Activated T-helper 1 cell treated with anti-CD3 and anti-CD28 coated beads, Interleukin-12 subunit alpha, Interleukin-12 subunit beta, Interleukin-2, Interleukin-4 antibody, amounts not matched to agents 30 ng/mL and 10 ng/mL and 1 ng/mL, durations not matched to agents 14 hours and 24 hours and 36 hours (primary cell): ENCODE measurements at regions not wholly inside any gene's neighbourhood (a gene's known extent, or its start where the extent isn't known, plus 50 kb on each side); places are given as distances from the start of the nearest gene placed in this dataset.

Experiments used
- DNase-seq: peaks from one replicate; pipeline ENCODE4 v3.0.0; 2021; ENCODE audit warnings: low spot score
- H3K27ac Mint-ChIP-seq: one replicate; pipeline ENCODE4 v1.8.0; 2021; ENCODE audit warnings: mild to moderate bottlenecking, mixed read lengths
- H3K27me3 Mint-ChIP-seq: one replicate; pipeline ENCODE4 v1.8.0; 2022; ENCODE audit warnings: mild to moderate bottlenecking, moderate library complexity, mixed read lengths; ENCODE audit not compliant: insufficient read depth
- H3K36me3 Mint-ChIP-seq: one replicate; pipeline ENCODE4 v1.8.0; 2021; ENCODE audit warnings: low read depth, mixed read lengths
- H3K4me1 Mint-ChIP-seq: one replicate; pipeline ENCODE4 v1.8.0; 2021; ENCODE audit warnings: low read depth, mixed read lengths
- H3K4me3 Mint-ChIP-seq: one replicate; pipeline ENCODE4 v1.8.0; 2021; ENCODE audit warnings: mild to moderate bottlenecking, moderate library complexity, mixed read lengths
- H3K9me3 Mint-ChIP-seq: one replicate; pipeline ENCODE4 v1.8.0; 2021; ENCODE audit warnings: mixed read lengths
- intact Hi-C: fragments of 100-400 bp; cut with micrococcal nuclease; formaldehyde crosslinking; loops from one replicate; pipeline ENCODE4 v1.15.1; 2024

DNA sequence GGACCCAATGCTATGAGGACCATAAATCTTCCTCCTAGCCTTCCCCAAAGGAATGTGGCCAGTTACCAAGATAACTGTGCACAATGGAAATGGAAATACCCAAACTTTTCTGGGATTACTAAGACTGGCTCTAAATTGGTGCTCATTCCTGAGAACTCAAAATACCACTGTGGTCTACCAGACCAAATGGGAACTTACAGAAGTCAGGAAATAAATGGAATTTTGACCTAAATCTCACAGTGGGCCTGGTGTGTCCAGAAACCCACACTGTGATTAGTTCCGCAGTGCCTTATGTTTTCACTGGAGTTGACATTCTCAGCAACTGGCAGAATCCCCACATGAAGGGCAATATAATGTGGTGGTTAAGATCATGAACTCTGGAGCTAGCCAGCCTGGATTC, 99.4 kb upstream of the ZC3H12C start:
- no peaks in the 10 kb centered on the region for H3K9me3 Mint-ChIP-seq
- intact Hi-C loops, result no loop called here
- H3K4me3 Mint-ChIP-seq, result no peak overlapping the region
- peaks cover 7% of the 10 kb centered on the region for H3K27me3 Mint-ChIP-seq
- DNase-seq, result no peak
- no peak overlapping the region for H3K27ac Mint-ChIP-seq
- no peaks in the 10 kb centered on the region for H3K36me3 Mint-ChIP-seq
- H3K4me1 Mint-ChIP-seq, result no peaks in the 10 kb centered on the region

DNA sequence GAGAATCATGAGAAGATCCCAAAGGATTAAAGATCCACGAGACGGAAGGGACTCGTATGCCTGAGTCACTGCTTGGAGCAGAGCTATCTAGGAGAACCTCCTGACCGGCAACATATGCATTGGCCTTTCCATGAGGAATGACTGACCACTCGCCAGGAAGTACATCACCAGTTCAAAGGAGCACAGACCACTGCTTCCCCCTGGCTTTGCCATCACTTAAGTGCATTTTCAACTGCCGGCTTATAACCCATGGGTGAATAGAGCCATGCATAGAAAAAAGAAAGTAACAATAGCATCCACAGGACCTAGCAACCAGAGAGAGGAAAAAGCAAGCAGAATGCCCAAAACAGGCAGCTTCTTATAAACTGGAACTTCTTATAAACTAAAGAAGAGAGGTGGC, 98.3 kb upstream of the ZC3H12C start:
- Mint-ChIP-seq H3K36me3 (no peaks in the 10 kb centered on the region), H3K27me3 (peaks cover 7% of the 10 kb centered on the region), H3K4me1 (no peaks in the 10 kb centered on the region), H3K9me3 (no peaks in the 10 kb centered on the region), H3K4me3 (no peak overlapping the region), H3K27ac (no peak overlapping the region)
- no peak for DNase-seq
- intact Hi-C loops, result no loop called here

DNA sequence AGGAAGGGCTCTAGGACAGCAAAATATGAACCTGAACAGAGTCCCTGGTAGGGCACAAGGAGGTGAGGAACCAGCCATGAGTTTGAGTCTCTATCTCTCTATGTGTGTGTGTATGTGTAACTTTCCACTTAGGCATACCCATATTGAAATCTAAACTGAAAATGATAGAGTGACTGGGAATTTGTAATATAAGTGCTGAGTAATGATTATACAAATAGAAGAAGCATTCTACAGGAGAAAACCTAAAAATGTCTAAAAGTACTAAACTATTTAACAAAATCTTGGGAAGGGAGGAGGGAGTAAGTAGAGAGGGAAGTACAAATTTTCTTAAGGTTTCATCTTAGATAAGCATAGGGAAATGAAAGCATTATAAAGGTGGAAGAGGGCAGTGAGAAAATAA, 97.1 kb upstream of the ZC3H12C start:
- intact Hi-C loops, result no loop called here
- Mint-ChIP-seq H3K4me3 (no peak overlapping the region), H3K36me3 (no peaks in the 10 kb centered on the region), H3K27ac (no peak overlapping the region), H3K4me1 (no peaks in the 10 kb centered on the region), H3K9me3 (no peaks in the 10 kb centered on the region), H3K27me3 (peaks cover 9% of the 10 kb centered on the region)
- DNase-seq, result no peak

DNA sequence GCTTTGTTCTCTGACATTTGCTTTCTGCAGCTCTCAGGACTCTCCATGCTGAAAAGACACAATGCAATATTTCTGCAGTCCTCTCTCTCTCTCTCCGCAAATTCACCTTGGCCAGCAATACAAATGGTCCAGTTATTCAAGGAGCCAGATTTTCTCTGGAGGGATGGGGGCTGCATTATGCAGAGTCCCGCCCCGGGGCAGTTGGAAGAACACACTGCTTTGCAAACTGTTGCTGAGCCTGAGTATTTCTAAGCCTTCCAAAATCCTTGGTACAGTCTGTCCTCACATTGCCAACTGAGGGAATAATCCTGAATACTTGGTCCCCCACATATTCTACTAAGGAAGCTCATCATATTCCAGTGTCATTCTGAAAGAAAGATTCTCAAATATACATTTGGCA, 94.3 kb upstream of the ZC3H12C start:
- H3K27ac Mint-ChIP-seq, result no peak overlapping the region
- H3K27me3 Mint-ChIP-seq, result peaks cover 6% of the 10 kb centered on the region
- DNase-seq, result no peak
- no peaks in the 10 kb centered on the region for H3K36me3 Mint-ChIP-seq
- intact Hi-C loops, result no loop called here
- no peaks in the 10 kb centered on the region for H3K9me3 Mint-ChIP-seq
- H3K4me1 Mint-ChIP-seq, result no peaks in the 10 kb centered on the region
- no peak overlapping the region for H3K4me3 Mint-ChIP-seq

DNA sequence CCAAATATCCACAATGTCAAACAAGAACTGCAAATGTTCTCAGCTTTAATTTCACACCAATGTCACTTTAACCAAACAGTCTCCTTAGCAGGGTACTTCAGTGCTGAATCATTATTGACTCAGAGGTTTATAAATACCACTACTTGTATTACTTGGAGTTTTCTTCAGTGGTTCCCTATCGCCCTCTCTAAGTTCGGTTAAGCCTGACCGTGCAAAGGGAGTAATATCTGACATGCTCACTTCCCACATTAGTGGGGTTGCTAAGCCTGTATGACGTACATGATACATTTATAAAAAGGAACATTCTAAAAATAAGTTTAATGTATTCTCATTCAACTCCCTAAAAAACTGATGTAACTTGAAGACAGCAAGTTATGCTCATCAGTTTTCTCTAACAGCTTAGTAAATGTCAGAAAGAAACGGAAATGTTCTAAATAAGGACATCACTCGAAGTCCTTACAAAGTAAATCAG, 93.1 kb upstream of the ZC3H12C start:
- no peaks in the 10 kb centered on the region for H3K9me3 Mint-ChIP-seq
- intact Hi-C loops, result loop anchor here (5.0 kb wide), 1 partner anchor 53 kb away; no protein-coding TSS in a partner anchor
- no peak overlapping the region for H3K27ac Mint-ChIP-seq
- H3K4me1 Mint-ChIP-seq, result no peaks in the 10 kb centered on the region
- no peaks in the 10 kb centered on the region for H3K36me3 Mint-ChIP-seq
- no peak for DNase-seq
- no peak overlapping the region for H3K4me3 Mint-ChIP-seq
- H3K27me3 Mint-ChIP-seq, result peaks cover 6% of the 10 kb centered on the region

DNA sequence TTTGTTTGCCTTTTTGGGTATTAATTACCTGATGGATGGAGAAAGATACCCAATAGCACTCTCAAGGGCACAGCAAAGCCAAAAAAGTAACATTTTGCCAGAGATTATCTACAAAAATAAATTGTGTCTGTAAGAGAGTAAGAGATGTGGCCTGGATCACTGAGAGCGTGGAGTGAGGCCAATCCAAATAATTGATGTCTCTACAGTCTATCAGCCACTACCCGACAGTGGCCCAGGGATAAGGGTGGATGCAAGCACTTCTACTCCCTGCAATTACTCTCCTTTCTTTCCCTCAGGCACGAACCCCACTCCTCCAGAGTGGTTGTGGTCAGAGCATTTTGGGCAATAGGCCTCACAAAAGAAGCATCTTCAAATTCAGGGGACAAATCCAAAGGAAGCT, 92.3 kb upstream of the ZC3H12C start:
- Mint-ChIP-seq H3K4me3 (no peak overlapping the region), H3K9me3 (no peaks in the 10 kb centered on the region), H3K4me1 (no peaks in the 10 kb centered on the region), H3K27me3 (peaks cover 6% of the 10 kb centered on the region), H3K27ac (no peak overlapping the region), H3K36me3 (no peaks in the 10 kb centered on the region)
- no peak for DNase-seq
- intact Hi-C loops, result loop anchor here (5.0 kb wide), 1 partner anchor 54 kb away; no protein-coding TSS in a partner anchor

DNA sequence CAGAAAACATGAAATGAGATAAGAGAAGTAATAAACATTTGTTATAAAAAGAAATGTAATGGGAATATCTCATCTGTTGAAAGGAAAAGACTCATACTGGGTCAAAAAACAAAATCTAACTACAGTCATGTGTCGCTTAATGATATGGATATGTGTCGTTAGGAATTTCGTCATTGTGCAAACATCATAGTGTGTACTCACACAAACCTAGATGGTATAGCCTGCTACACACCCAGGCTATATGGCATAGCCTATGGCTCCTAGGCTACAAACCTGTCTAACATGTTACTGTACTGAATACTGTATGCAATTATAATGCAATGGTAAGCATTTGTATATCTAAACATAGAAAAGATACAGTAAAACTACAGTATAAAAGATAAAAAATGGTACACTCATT, 89.8 kb upstream of the ZC3H12C start:
- no peak for DNase-seq
- peaks cover 6% of the 10 kb centered on the region for H3K27me3 Mint-ChIP-seq
- intact Hi-C loops, result loop anchor here (5.0 kb wide), 1 partner anchor 56 kb away; no protein-coding TSS in a partner anchor
- no peak overlapping the region for H3K4me3 Mint-ChIP-seq
- H3K9me3 Mint-ChIP-seq, result no peaks in the 10 kb centered on the region
- H3K27ac Mint-ChIP-seq, result no peak overlapping the region
- H3K4me1 Mint-ChIP-seq, result no peaks in the 10 kb centered on the region
- no peaks in the 10 kb centered on the region for H3K36me3 Mint-ChIP-seq

DNA sequence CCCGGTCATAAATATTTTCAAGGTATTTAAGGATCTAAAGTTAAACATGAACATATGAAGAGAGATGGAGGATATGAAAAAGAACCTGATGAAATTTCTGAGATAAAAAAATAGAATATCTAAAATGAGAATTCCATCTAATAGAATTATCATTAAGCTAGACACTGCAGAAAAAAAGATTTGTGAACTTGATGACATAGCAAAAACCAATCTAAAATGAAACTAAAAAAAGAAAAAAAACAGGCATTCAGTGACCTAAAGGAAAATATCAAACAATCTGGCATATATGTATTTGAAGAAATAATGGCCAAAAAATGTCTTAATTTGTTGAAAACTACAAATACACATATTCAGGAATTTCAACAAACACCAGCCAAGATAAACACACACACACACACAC, 81.6 kb upstream of the ZC3H12C start:
- intact Hi-C loops, result no loop called here
- DNase-seq, result no peak
- Mint-ChIP-seq H3K4me3 (no peak overlapping the region), H3K27ac (no peak overlapping the region), H3K4me1 (no peaks in the 10 kb centered on the region), H3K27me3 (peaks cover 6% of the 10 kb centered on the region), H3K36me3 (no peaks in the 10 kb centered on the region), H3K9me3 (no peaks in the 10 kb centered on the region)

DNA sequence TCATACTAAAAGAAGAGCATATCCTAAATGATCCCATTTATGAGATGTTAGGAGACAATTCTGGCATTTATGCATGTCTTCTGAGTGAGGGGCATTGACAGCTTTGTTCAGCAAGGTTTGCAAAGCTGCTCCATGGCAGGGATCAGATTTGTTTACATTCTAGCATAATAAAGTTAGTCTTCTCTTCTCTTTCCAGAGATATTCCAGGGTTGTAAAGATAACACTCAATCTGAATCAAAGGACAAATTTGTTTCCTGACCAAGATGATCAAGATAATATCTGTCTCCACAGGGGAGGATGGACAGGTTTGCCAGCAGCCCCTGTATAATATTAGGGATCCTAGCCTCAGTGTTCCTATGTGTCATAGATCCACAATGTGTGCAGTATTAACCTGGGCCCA, 77.5 kb upstream of the ZC3H12C start:
- no peaks in the 10 kb centered on the region for H3K36me3 Mint-ChIP-seq
- H3K4me1 Mint-ChIP-seq, result no peaks in the 10 kb centered on the region
- peaks cover 2% of the 10 kb centered on the region for H3K27me3 Mint-ChIP-seq
- no peak for DNase-seq
- H3K4me3 Mint-ChIP-seq, result no peak overlapping the region
- no peak overlapping the region for H3K27ac Mint-ChIP-seq
- H3K9me3 Mint-ChIP-seq, result no peaks in the 10 kb centered on the region
- intact Hi-C loops, result no loop called here

DNA sequence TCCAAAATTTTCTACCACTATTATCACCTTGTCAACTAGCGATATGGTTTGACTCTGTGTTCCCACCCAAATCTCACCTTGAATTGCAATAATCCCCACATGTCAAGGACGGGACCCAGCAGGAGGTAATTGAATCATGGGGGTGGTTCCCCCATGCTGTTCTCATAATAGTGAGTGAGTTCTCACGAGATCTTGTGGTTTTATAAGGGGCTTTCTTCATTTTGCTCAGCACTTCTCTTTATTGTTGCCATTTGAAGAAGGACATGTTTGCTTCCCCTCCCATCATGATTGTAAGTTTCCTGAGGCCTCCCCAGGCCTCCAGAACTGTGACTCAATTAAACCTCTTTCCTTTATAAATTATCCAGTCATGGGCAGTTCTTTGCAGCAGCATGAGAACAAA, 73.5 kb upstream of the ZC3H12C start:
- peaks cover 4% of the 10 kb centered on the region for H3K9me3 Mint-ChIP-seq
- H3K36me3 Mint-ChIP-seq, result no peaks in the 10 kb centered on the region
- DNase-seq, result no peak
- H3K4me3 Mint-ChIP-seq, result no peak overlapping the region
- intact Hi-C loops, result no loop called here
- peaks cover 5% of the 10 kb centered on the region for H3K4me1 Mint-ChIP-seq
- no peaks in the 10 kb centered on the region for H3K27me3 Mint-ChIP-seq
- H3K27ac Mint-ChIP-seq, result no peak overlapping the region

DNA sequence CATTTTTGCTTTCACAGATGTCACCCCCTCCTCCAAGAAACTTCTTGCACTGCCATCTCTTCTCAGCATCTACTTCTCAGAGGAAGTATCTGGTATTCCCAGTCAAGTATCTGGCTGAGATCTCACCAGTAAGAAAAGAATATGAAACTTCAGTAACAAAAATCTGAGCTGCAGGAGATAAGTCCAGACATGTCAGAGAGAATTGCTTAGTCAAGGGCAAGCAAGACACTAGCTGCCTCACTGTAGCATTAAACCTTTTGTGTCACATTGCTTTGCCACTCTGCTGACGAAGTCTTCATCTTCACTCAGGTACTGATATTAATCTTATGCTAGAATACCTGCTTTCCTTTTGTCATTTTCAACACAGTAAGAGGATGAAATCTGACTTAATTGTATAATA, 70.6 kb upstream of the ZC3H12C start:
- Mint-ChIP-seq H3K9me3 (peaks cover 4% of the 10 kb centered on the region), H3K27ac (no peak overlapping the region), H3K4me3 (no peak overlapping the region), H3K4me1 (peaks cover 5% of the 10 kb centered on the region), H3K36me3 (no peaks in the 10 kb centered on the region), H3K27me3 (no peaks in the 10 kb centered on the region)
- no peak for DNase-seq
- intact Hi-C loops, result no loop called here

DNA sequence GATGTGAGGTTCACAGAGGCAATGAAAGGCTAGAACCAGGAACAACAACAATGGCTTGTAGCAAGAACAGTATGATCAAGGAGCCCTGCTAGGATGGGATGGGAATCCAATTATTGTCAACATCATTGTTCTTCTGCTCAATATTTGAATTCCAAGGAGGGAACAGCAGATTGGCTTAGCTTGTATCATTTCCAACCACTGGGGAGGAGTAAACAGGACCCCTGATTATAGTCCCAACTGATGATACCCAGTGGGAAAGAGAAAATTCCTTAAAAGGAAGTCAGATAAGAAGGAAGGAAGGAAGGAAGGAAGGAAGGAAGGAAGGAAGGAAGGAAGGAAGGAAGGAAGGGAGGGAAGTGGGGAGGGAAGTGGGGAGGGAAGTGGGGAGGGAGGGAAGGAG, 69.5 kb upstream of the ZC3H12C start:
- H3K4me3 Mint-ChIP-seq, result no peak overlapping the region
- no peak for DNase-seq
- no peak overlapping the region for H3K27ac Mint-ChIP-seq
- H3K27me3 Mint-ChIP-seq, result no peaks in the 10 kb centered on the region
- no peaks in the 10 kb centered on the region for H3K36me3 Mint-ChIP-seq
- intact Hi-C loops, result no loop called here
- H3K4me1 Mint-ChIP-seq, result peaks cover 5% of the 10 kb centered on the region
- peaks cover 4% of the 10 kb centered on the region for H3K9me3 Mint-ChIP-seq

DNA sequence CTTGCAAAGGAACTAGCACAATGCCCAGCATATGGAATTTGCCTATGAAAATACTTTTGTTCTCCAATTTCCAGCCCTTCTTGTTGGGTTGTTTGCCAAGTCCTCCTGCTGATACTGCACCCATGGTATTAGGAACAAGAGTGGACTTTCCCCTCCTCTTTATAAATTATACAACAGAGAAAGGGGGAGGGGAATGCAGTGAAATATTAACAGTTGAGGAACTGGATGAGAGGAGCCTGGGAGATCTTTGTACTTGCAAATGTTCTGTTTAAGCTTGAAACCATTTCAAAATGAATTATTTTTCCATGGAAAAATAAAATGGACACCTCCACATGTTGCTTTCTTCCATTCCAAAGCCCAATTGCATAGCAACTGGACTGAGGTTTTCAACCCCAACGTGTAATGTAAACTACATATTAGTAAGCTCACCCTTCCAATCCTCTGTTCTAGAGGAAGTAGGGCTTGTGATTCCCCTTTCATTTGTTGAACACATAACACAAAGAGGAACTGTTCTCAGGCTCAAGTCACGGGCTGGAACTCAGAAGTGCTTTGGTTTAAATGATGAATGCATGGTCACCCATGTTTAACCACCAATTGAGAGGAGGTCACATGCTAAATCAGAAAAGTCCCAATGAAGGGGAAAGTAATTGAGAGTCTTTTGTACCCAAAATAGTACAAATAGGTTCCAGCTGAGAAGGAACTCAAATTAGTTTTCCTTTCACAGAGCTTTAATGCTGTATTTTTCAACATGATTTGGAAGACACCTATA, 66.2 kb upstream of the ZC3H12C start:
- DNase-seq, result no peak
- Mint-ChIP-seq H3K9me3 (peaks cover 4% of the 10 kb centered on the region), H3K4me1 (peaks cover 5% of the 10 kb centered on the region), H3K36me3 (no peaks in the 10 kb centered on the region), H3K27ac (no peak overlapping the region), H3K4me3 (no peak overlapping the region), H3K27me3 (no peaks in the 10 kb centered on the region)
- intact Hi-C loops, result no loop called here
